Esophagus squamous epithelium (tissue), 5 donors: ENCODE measurements at regions not wholly inside any gene's neighbourhood (a gene's known extent, or its start where the extent isn't known, plus 50 kb on each side); places are given as distances from the start of the nearest gene placed in this dataset.

Source experiments
- DNase-seq: peaks from one replicate; lab custom pipeline; 2025; lab: John Stamatoyannopoulos, UW
- H3K27ac ChIP-seq, 4 donors: fragments of 200-600 bp; sonication (generic); one replicate each; pipeline ENCODE4 v1.5.1; 2016 to 2019; ENCODE audit warnings: mild to moderate bottlenecking in 1 of 4
- H3K27me3 ChIP-seq, 4 donors: fragments of 200-600 bp; sonication (generic); 1 replicate in 3 of 4; 2 replicates in 1 of 4; pipeline versions ENCODE4 v1.5.1 to v1.6.0; 2017 to 2021; ENCODE audit warnings: antibody characterized with exemption in 1 of 4
- H3K36me3 ChIP-seq, 3 donors: fragments of 200-600 bp; sonication (generic); one replicate each; pipeline ENCODE4 v1.5.1; 2016 to 2019
- H3K4me1 ChIP-seq, 3 donors: fragments of 200-600 bp; sonication (generic); one replicate each; pipeline ENCODE4 v1.5.1; 2017 to 2019
- H3K4me3 ChIP-seq, 4 donors: fragments of 200-600 bp; sonication (generic); 1 replicate in 3 of 4; 2 replicates in 1 of 4; pipeline ENCODE4 v1.5.1; 2016 to 2019; ENCODE audit warnings: mild to moderate bottlenecking in 2 of 4, moderate library complexity in 1 of 4
- H3K9me3 ChIP-seq, 3 donors: fragments of 200-600 bp; sonication (generic); one replicate each; pipeline ENCODE4 v1.5.1; 2016 to 2019
- CTCF ChIP-seq, 6 experiments: fragments of 450-650 bp in 4 of 6; fragments of 200-600 bp in 2 of 6; sonication (generic) in 2 of 6; IDR thresholded peaks; one replicate each; pipeline ENCODE4 v1.5.1; 2016 to 2019; ENCODE audit warnings: antibody characterized with exemption in 6 of 6, mild to moderate bottlenecking in 4 of 6, moderate library complexity in 4 of 6
- POLR2A ChIP-seq, 4 donors: fragments of 450-650 bp; IDR thresholded peaks; one replicate each; pipeline ENCODE4 v1.6.1; 2017; ENCODE audit warnings: antibody characterized with exemption in 4 of 4, mild to moderate bottlenecking in 4 of 4, moderate library complexity in 3 of 4
- WGBS, 2 donors: methylation state at CpG; one replicate each; pipeline ENCODE4 v1.1.5; 2018; 5-methylcytosine and 5-hydroxymethylcytosine counted together
- intact Hi-C: fragments of 100-400 bp; cut with DNase I; formaldehyde crosslinking; loops from one replicate; pipeline ENCODE4 v1.15.0; 2022
- donor health status: DM: yes; HTN: yes; CAD: no.

GRCh38 chr5:84622461-84622860 is 237.8 kb upstream of the EDIL3 start:
- WGBS, 2 donors, result 66 to 69% methylated on average over 3 of the region's 3 CpGs
- Histone ChIP-seq H3K27me3 (no peaks in the 10 kb centered on the region), H3K4me1 (no peaks in the 10 kb centered on the region), H3K9me3 (no peaks in the 10 kb centered on the region), H3K27ac (no peak overlapping the region), H3K36me3 (no peaks in the 10 kb centered on the region), H3K4me3 (no peak overlapping the region)
- no peak for DNase-seq
- intact Hi-C loops, result no loop called here
- TF ChIP-seq POLR2A (IDR thresholded peaks at IDR 0.05) (no peak), CTCF (IDR thresholded peaks at IDR 0.05) (no peak)

- 28 to 35% methylated on average over 1 of the region's 1 CpG for WGBS, 2 donors
- Histone ChIP-seq H3K4me1 (no peaks in the 10 kb centered on the region), H3K27ac (no peak overlapping the region), H3K9me3 (no peaks in the 10 kb centered on the region), H3K27me3 (no peaks in the 10 kb centered on the region), H3K4me3 (no peak overlapping the region), H3K36me3 (no peaks in the 10 kb centered on the region)
- TF ChIP-seq POLR2A (IDR thresholded peaks at IDR 0.05) (no peak), CTCF (IDR thresholded peaks at IDR 0.05) (no peak)
- DNase-seq, result no peak
- intact Hi-C loops, result no loop called here
These were observed 233.6 kb upstream of the EDIL3 start for GRCh38 chr5:84618262-84618661.

DNA sequence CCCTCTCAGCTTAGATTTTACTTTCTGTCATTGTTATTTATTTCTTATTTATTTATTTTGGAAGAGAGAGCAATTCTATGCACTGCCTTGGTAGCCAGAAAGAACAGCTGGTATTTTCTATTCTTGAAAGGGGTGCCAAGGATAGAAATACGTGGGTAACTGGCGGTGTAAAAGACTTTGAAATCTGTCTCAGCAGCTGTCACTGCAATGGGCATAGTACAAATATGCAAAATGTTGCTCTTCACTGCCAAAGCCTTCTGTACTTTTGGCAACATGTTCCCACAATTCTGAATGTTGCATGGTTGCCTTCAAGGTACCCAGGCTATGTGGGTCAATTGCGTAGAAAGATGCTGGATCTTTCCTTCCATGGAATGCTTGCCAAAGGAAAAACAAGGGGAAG is 230.2 kb upstream of the EDIL3 start:
- WGBS, 2 donors, result 48 to 57% methylated on average over 3 of the region's 3 CpGs
- no peak overlapping the region for H3K27ac ChIP-seq
- intact Hi-C loops, result no loop called here
- no peaks in the 10 kb centered on the region for H3K4me1 ChIP-seq
- no peaks in the 10 kb centered on the region for H3K36me3 ChIP-seq
- H3K4me3 ChIP-seq, result no peak overlapping the region
- no peak for TF ChIP-seq POLR2A (IDR thresholded peaks at IDR 0.05)
- no peak for TF ChIP-seq CTCF (IDR thresholded peaks at IDR 0.05)
- no peak for DNase-seq
- H3K27me3 ChIP-seq, result no peaks in the 10 kb centered on the region
- no peaks in the 10 kb centered on the region for H3K9me3 ChIP-seq

DNA sequence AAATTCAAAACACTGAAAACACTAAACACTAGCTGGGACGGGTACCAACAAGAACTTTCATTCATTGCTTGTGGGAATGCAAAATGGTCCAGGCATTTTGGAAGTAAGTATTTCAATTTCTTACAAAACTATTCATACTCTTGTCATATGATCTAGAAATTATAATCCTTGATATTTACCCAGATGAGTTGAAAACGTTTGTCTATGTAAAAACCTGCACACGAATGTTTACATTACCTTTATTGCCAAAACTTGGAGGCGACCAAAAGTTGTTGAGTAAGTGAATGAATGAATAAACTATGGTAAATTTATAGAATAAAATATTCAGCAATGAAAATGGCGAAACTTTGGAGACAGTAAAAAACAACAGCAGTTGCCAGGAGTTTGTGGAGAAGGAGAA is 222.1 kb upstream of the EDIL3 start:
- Histone ChIP-seq H3K36me3 (no peaks in the 10 kb centered on the region), H3K4me1 (no peaks in the 10 kb centered on the region), H3K4me3 (no peak overlapping the region), H3K27me3 (no peaks in the 10 kb centered on the region), H3K9me3 (no peaks in the 10 kb centered on the region), H3K27ac (no peak overlapping the region)
- TF ChIP-seq CTCF (IDR thresholded peaks at IDR 0.05), result no peak
- TF ChIP-seq POLR2A (IDR thresholded peaks at IDR 0.05), result no peak
- WGBS, 2 donors, result 45 to 58% methylated on average over 5 of the region's 5 CpGs
- intact Hi-C loops, result no loop called here
- no peak for DNase-seq

DNA sequence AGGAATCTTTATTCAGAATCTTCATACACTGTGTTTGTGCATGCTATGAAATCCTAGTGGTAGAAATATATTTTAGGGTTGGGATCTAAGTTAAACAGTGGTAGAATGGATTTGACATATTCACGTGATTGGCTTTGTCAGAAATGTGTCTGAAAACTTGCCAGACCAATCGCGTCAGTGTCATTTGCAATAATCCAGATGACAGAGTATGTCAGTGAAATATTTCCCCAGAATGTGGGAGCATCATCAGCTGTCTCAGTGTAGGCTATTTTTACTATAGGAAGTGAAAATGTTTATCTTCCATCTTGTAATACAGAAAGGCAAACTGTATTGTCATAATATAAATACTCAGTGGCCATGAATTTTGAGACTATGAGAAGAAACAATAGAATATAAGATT is 220.6 kb upstream of the EDIL3 start:
- TF ChIP-seq POLR2A (IDR thresholded peaks at IDR 0.05), result no peak
- TF ChIP-seq CTCF (IDR thresholded peaks at IDR 0.05), result no peak
- no peaks in the 10 kb centered on the region for H3K4me1 ChIP-seq
- H3K27ac ChIP-seq, result no peak overlapping the region
- H3K36me3 ChIP-seq, result no peaks in the 10 kb centered on the region
- WGBS, 2 donors, result 67 to 74% methylated on average over 3 of the region's 3 CpGs
- no peak overlapping the region for H3K4me3 ChIP-seq
- no peaks in the 10 kb centered on the region for H3K9me3 ChIP-seq
- no peaks in the 10 kb centered on the region for H3K27me3 ChIP-seq
- intact Hi-C loops, result no loop called here
- no peak for DNase-seq
